HepG2 (cell line): ENCODE measurements at regions not wholly inside any gene's neighbourhood (a gene's known extent, or its start where the extent isn't known, plus 50 kb on each side); places are given as distances from the start of the nearest gene placed in this dataset.

Source experiments
- ARID5B ChIP-seq: IDR thresholded peaks from 2 replicates; pipeline ENCODE4 v1.4.0; 2020; ENCODE audit warnings: mild to moderate bottlenecking, missing genetic modification reagents
- HDAC1 ChIP-seq: sonication (generic); formaldehyde crosslinking; IDR thresholded peaks from 2 replicates; pipeline ENCODE4 v1.5.1; 2020; ENCODE audit warnings: mild to moderate bottlenecking, missing genetic modification reagents
- MEIS1 ChIP-seq: sonication (generic); formaldehyde crosslinking; IDR thresholded peaks from 2 replicates; pipeline ENCODE4 v1.9.0; 2021; ENCODE audit warnings: mild to moderate bottlenecking, missing genetic modification reagents, moderate library complexity, borderline replicate concordance
- NFATC3 ChIP-seq: sonication (generic); formaldehyde crosslinking; IDR thresholded peaks from 2 replicates; pipeline ENCODE4 v1.5.1; 2020; ENCODE audit warnings: mild to moderate bottlenecking, missing genetic modification reagents
- SALL2 ChIP-seq: sonication (generic); formaldehyde crosslinking; IDR thresholded peaks from 2 replicates; pipeline ENCODE4 v1.8.1; 2023; ENCODE audit warnings: mild to moderate bottlenecking, missing genetic modification reagents, inconsistent platforms
- SKI ChIP-seq: fragments of 450-650 bp; IDR thresholded peaks from one replicate; pipeline ENCODE4 v1.6.1; 2018; ENCODE audit warnings: mild to moderate bottlenecking; ENCODE audit not compliant: partially characterized antibody
- TBP ChIP-seq: sonication (generic); formaldehyde crosslinking; IDR thresholded peaks from 2 replicates; pipeline ENCODE4 v1.5.0; 2020; ENCODE audit warnings: missing genetic modification reagents
- TERF1 ChIP-seq: sonication (generic); formaldehyde crosslinking; IDR thresholded peaks from 2 replicates; pipeline ENCODE4 v1.8.0; 2022; ENCODE audit warnings: mild to moderate bottlenecking, missing genetic modification reagents, moderate library complexity
- TFE3 ChIP-seq: IDR thresholded peaks from 2 replicates; pipeline ENCODE4 v1.6.1; 2016
- ZNF253 ChIP-seq: sonication (generic); formaldehyde crosslinking; IDR thresholded peaks from 2 replicates; pipeline ENCODE4 v1.8.0; 2022; ENCODE audit warnings: mild to moderate bottlenecking, missing genetic modification reagents, borderline replicate concordance
- ZNF275 ChIP-seq: sonication (generic); formaldehyde crosslinking; IDR thresholded peaks from 2 replicates; pipeline ENCODE4 v1.8.0; 2022; ENCODE audit warnings: missing genetic modification reagents, mild to moderate bottlenecking, inconsistent platforms, borderline replicate concordance
- ZNF333 ChIP-seq: sonication (generic); formaldehyde crosslinking; IDR thresholded peaks from 2 replicates; pipeline ENCODE4 v1.4.0; 2020; ENCODE audit warnings: mild to moderate bottlenecking, missing genetic modification reagents, borderline replicate concordance
- ZNF343 ChIP-seq: sonication (generic); formaldehyde crosslinking; IDR thresholded peaks from 2 replicates; pipeline ENCODE4 v1.4.0; 2020; ENCODE audit warnings: mild to moderate bottlenecking, missing genetic modification reagents

GRCh38 chr18:40607542-40608148, 1347.4 kb upstream of the PIK3C3 start (continued):
- TF ChIP-seq ZNF275 (CRISPR knock-in tag) (no peak), ARID5B (CRISPR knock-in tag) (no peak), TERF1 (CRISPR knock-in tag) (no peak), TBP (CRISPR knock-in tag) (no peak), NFATC3 (CRISPR knock-in tag) (no peak), ZNF333 (CRISPR knock-in tag) (no peak), HDAC1 (no peak), TFE3 (no peak), ZNF343 (CRISPR knock-in tag) (no peak), SALL2 (CRISPR knock-in tag) (no peak), SKI (no peak), MEIS1 (CRISPR knock-in tag) (no peak), ZNF253 (CRISPR knock-in tag) (no peak)
